Neural cell (in vitro differentiated cells): ENCODE measurements at regions not wholly inside any gene's neighbourhood (a gene's known extent, or its start where the extent isn't known, plus 50 kb on each side); places are given as distances from the start of the nearest gene placed in this dataset.

Experiments used
- H2AFZ ChIP-seq: fragments of 200-600, 300-800 bp; sonication (generic), shearing (Covaris generic); 2 replicates; pipeline ENCODE4 v1.6.0; 2014; ENCODE audit warnings: low read depth, mild to moderate bottlenecking, antibody characterized with exemption, low read length, moderate library complexity
- H3F3A ChIP-seq: fragments of 200-600 bp; shearing (Covaris generic); 2 replicates; pipeline ENCODE4 v1.6.1; 2016; ENCODE audit warnings: mild to moderate bottlenecking, moderate library complexity, mixed read lengths, antibody characterized with exemption, low read length; ENCODE audit not compliant: insufficient read depth, poor library complexity, severe bottlenecking
- H3K27ac ChIP-seq: fragments of 200-600, 300-800 bp; sonication (generic), shearing (Covaris generic); 2 replicates; pipeline ENCODE4 v1.5.1; 2014; ENCODE audit warnings: mild to moderate bottlenecking, low read length, moderate library complexity
- H3K27me3 ChIP-seq: fragments of 300-800, 200-600 bp; sonication (generic), shearing (Covaris generic); 2 replicates; pipeline ENCODE4 v1.6.0; 2014; ENCODE audit warnings: mild to moderate bottlenecking, low read depth, low read length, moderate library complexity; ENCODE audit not compliant: insufficient read depth
- H3K36me3 ChIP-seq: fragments of 300-800, 200-600 bp; sonication (generic), shearing (Covaris generic); 2 replicates; pipeline ENCODE4 v1.5.1; 2014; ENCODE audit warnings: mild to moderate bottlenecking, antibody characterized with exemption, low read length, moderate library complexity; ENCODE audit not compliant: insufficient read depth
- H3K4me2 ChIP-seq: fragments of 300-800, 200-600 bp; sonication (generic), shearing (Covaris generic); 2 replicates; pipeline ENCODE4 v1.6.0; 2014; ENCODE audit warnings: mild to moderate bottlenecking, low read length
- H3K4me3 ChIP-seq: fragments of 300-800, 200-600 bp; sonication (generic), shearing (Covaris generic); 2 replicates; pipeline ENCODE4 v1.5.1; 2014; ENCODE audit warnings: mild to moderate bottlenecking, low read length, moderate library complexity
- H3K79me2 ChIP-seq: fragments of 200-600 bp; shearing (Covaris generic); replicated peaks from 2 replicates; pipeline ENCODE4 v1.6.0; 2014; ENCODE audit warnings: mild to moderate bottlenecking, low read length, moderate library complexity; ENCODE audit not compliant: insufficient read depth
- H3K9ac ChIP-seq: fragments of 300-800, 200-600 bp; sonication (generic), shearing (Covaris generic); 2 replicates; pipeline ENCODE4 v1.6.1; 2016; ENCODE audit warnings: mild to moderate bottlenecking, low read length, mixed read lengths
- H3K9me2 ChIP-seq: fragments of 200-600 bp; shearing (Covaris generic); 2 replicates; pipeline ENCODE4 v1.6.1; 2016; ENCODE audit warnings: mild to moderate bottlenecking, low read length, mixed read lengths; ENCODE audit not compliant: insufficient read depth
- H3K9me3 ChIP-seq: fragments of 200-600, 300-800 bp; sonication (generic), shearing (Covaris generic); 2 replicates; pipeline ENCODE4 v1.6.1; 2016; ENCODE audit warnings: mild to moderate bottlenecking, mixed run types, low read length, moderate library complexity, mixed read lengths
- H4K20me1 ChIP-seq: fragments of 200-600 bp; shearing (Covaris generic); 2 replicates; pipeline ENCODE4 v1.6.1; 2016; ENCODE audit warnings: mild to moderate bottlenecking, mixed run types; ENCODE audit not compliant: insufficient read depth
- EP300 ChIP-seq: fragments of 450-650 bp; conservative IDR thresholded peaks from 2 replicates; pipeline ENCODE4 v1.6.1; 2014; ENCODE audit warnings: antibody characterized with exemption, mild to moderate bottlenecking, moderate library complexity; ENCODE audit not compliant: poor library complexity, severe bottlenecking
- EZH2 ChIP-seq: fragments of 200-600, 300-800 bp; shearing (Covaris generic), sonication (generic); IDR thresholded peaks from 2 replicates; pipeline ENCODE4 v1.6.1; 2014; ENCODE audit warnings: antibody characterized with exemption, low read length, borderline replicate concordance, mild to moderate bottlenecking; ENCODE audit not compliant: insufficient read depth, poor library complexity, severe bottlenecking
- MXI1 ChIP-seq: fragments of 450-650 bp; conservative IDR thresholded peaks from 2 replicates; pipeline ENCODE4 v1.6.1; 2014; ENCODE audit warnings: antibody characterized with exemption, mild to moderate bottlenecking; ENCODE audit not compliant: poor library complexity, severe bottlenecking
- POLR2AphosphoS5 ChIP-seq: IDR thresholded peaks from 2 replicates; pipeline ENCODE4 v1.6.1; 2012
- RAD21 ChIP-seq: fragments of 450-650 bp; conservative IDR thresholded peaks from 2 replicates; pipeline ENCODE4 v1.6.1; 2014; ENCODE audit warnings: antibody characterized with exemption, mild to moderate bottlenecking, moderate library complexity
- SMC3 ChIP-seq: fragments of 450-650 bp; conservative IDR thresholded peaks from 2 replicates; pipeline ENCODE4 v1.6.1; 2014; ENCODE audit warnings: antibody characterized with exemption, mild to moderate bottlenecking, moderate library complexity; ENCODE audit not compliant: poor library complexity
- TAF1 ChIP-seq: IDR thresholded peaks from 2 replicates; pipeline ENCODE4 v1.6.1; 2012; ENCODE audit warnings: low read depth
- TF ChIP-seq, protein P1 (sequence below): fragments of 450-650 bp; IDR thresholded peaks from 2 replicates; pipeline ENCODE4 v1.5.1; 2014; ENCODE audit warnings: antibody characterized with exemption, mild to moderate bottlenecking, moderate library complexity; ENCODE audit not compliant: poor library complexity, severe bottlenecking
- TF ChIP-seq, protein P2 (sequence below): IDR thresholded peaks from 2 replicates; pipeline ENCODE4 v1.6.1; 2012; ENCODE audit warnings: borderline replicate concordance

DNA sequence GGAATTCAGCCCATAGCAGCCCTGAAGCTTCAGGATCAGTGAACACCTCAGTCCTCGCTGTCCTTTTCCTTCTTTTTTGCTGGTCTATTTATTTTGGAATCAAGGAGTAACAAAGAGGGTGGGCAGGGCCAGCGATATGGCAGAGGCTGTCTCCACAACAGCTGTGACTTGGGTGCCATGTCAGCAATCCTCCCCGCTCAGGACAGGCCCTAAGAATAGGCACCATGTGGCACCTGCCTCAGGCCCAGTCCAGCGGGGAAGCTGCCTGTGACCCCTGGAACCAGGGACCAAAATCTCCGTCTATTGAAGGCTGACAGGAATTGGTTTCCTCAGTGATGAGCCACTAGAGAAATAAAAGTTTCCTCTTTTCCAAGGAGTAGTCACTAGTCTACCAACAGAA, 58.6 kb upstream of the TNR start:
- Histone ChIP-seq H3K27ac (no peak overlapping the region), H3K36me3 (no peaks in the 10 kb centered on the region), H3K9me3 (no peaks in the 10 kb centered on the region), H3K79me2 (no peaks in the 10 kb centered on the region), H3F3A (no peaks in the 10 kb centered on the region), H3K27me3 (no peaks in the 10 kb centered on the region), H3K4me3 (no peak overlapping the region), H2AFZ (no peak overlapping the region), H3K4me2 (no peak overlapping the region), H3K9ac (no peak overlapping the region), H4K20me1 (no peaks in the 10 kb centered on the region), H3K9me2 (no peaks in the 10 kb centered on the region)
- TF ChIP-seq POLR2AphosphoS5 (no peak), EP300 (no peak), EZH2 (no peak), TAF1 (no peak), MXI1 (no peak), RAD21 (no peak), SMC3 (no peak)
- TF ChIP-seq, protein P1, sequence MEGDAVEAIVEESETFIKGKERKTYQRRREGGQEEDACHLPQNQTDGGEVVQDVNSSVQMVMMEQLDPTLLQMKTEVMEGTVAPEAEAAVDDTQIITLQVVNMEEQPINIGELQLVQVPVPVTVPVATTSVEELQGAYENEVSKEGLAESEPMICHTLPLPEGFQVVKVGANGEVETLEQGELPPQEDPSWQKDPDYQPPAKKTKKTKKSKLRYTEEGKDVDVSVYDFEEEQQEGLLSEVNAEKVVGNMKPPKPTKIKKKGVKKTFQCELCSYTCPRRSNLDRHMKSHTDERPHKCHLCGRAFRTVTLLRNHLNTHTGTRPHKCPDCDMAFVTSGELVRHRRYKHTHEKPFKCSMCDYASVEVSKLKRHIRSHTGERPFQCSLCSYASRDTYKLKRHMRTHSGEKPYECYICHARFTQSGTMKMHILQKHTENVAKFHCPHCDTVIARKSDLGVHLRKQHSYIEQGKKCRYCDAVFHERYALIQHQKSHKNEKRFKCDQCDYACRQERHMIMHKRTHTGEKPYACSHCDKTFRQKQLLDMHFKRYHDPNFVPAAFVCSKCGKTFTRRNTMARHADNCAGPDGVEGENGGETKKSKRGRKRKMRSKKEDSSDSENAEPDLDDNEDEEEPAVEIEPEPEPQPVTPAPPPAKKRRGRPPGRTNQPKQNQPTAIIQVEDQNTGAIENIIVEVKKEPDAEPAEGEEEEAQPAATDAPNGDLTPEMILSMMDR: no peak
- TF ChIP-seq, protein P2, sequence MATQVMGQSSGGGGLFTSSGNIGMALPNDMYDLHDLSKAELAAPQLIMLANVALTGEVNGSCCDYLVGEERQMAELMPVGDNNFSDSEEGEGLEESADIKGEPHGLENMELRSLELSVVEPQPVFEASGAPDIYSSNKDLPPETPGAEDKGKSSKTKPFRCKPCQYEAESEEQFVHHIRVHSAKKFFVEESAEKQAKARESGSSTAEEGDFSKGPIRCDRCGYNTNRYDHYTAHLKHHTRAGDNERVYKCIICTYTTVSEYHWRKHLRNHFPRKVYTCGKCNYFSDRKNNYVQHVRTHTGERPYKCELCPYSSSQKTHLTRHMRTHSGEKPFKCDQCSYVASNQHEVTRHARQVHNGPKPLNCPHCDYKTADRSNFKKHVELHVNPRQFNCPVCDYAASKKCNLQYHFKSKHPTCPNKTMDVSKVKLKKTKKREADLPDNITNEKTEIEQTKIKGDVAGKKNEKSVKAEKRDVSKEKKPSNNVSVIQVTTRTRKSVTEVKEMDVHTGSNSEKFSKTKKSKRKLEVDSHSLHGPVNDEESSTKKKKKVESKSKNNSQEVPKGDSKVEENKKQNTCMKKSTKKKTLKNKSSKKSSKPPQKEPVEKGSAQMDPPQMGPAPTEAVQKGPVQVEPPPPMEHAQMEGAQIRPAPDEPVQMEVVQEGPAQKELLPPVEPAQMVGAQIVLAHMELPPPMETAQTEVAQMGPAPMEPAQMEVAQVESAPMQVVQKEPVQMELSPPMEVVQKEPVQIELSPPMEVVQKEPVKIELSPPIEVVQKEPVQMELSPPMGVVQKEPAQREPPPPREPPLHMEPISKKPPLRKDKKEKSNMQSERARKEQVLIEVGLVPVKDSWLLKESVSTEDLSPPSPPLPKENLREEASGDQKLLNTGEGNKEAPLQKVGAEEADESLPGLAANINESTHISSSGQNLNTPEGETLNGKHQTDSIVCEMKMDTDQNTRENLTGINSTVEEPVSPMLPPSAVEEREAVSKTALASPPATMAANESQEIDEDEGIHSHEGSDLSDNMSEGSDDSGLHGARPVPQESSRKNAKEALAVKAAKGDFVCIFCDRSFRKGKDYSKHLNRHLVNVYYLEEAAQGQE: no peak

DNA sequence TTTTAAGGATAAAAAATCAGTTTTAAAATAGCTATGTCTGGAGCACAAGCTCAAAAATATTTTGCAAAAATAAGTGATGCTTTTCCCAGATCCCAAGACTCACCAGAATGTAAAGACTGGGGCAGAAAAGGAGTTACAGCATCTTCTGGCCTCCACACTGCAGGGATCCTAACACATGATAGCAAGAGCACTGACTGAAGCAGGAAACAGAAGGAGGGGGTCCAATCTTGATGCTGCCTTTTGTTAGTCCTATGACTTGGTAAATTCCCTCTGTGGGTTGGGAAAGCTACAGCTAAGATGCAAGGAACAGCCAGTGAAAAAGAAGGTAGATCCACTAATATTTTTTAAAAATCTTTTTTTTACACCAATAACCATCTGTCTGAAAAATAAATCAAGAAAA, 54.2 kb upstream of the TNR start:
- H3K79me2 ChIP-seq: no peaks in the 10 kb centered on the region
- H3K9ac ChIP-seq: no peak overlapping the region
- no peaks in the 10 kb centered on the region for H3K36me3 ChIP-seq
- no peak overlapping the region for H3K27ac ChIP-seq
- H3F3A ChIP-seq: no peaks in the 10 kb centered on the region
- no peak overlapping the region for H2AFZ ChIP-seq
- H3K27me3 ChIP-seq: no peaks in the 10 kb centered on the region
- H4K20me1 ChIP-seq: no peaks in the 10 kb centered on the region
- no peak overlapping the region for H3K4me2 ChIP-seq
- H3K9me2 ChIP-seq: no peaks in the 10 kb centered on the region
- no peaks in the 10 kb centered on the region for H3K9me3 ChIP-seq
- no peak for TF ChIP-seq EZH2
- no peak for TF ChIP-seq POLR2AphosphoS5
- no peak for TF ChIP-seq EP300
- TF ChIP-seq TAF1: no peak
- no peak for TF ChIP-seq RAD21
- TF ChIP-seq MXI1: no peak
- TF ChIP-seq, protein P2: no peak
- TF ChIP-seq SMC3: no peak
- TF ChIP-seq, protein P1: no peak
- H3K4me3 ChIP-seq: no peak overlapping the region
